Muscle layer of colon (tissue), 2 donors: ENCODE measurements at regions not wholly inside any gene's neighbourhood (a gene's known extent, or its start where the extent isn't known, plus 50 kb on each side); places are given as distances from the start of the nearest gene placed in this dataset.

Source experiments
- H3K27ac ChIP-seq: one replicate; pipeline ENCODE4 v1.7.0; 2013; ENCODE audit warnings: low read depth, mild to moderate bottlenecking, low read length, moderate library complexity
- H3K27me3 ChIP-seq, 2 donors: one replicate each; pipeline ENCODE4 v1.7.0; 2013; ENCODE audit warnings: low read length in 2 of 2, mild to moderate bottlenecking in 2 of 2; ENCODE audit not compliant: insufficient read depth in 2 of 2, control insufficient read depth in 1 of 2
- H3K36me3 ChIP-seq: one replicate; pipeline ENCODE4 v1.7.0; 2013; ENCODE audit warnings: mild to moderate bottlenecking, low read length; ENCODE audit not compliant: insufficient read depth
- H3K4me1 ChIP-seq: one replicate; pipeline ENCODE4 v1.7.0; 2013; ENCODE audit warnings: mild to moderate bottlenecking, low read length; ENCODE audit not compliant: insufficient read depth
- H3K4me3 ChIP-seq, 2 donors: one replicate each; pipeline ENCODE4 v1.7.0; 2013; ENCODE audit warnings: low read length in 2 of 2, low read depth in 1 of 2, mild to moderate bottlenecking in 1 of 2, moderate library complexity in 1 of 2
- H3K9ac ChIP-seq: one replicate; pipeline ENCODE4 v1.7.0; 2013; ENCODE audit warnings: low read length
- H3K9me3 ChIP-seq: one replicate; pipeline ENCODE4 v1.7.0; 2013; ENCODE audit warnings: mild to moderate bottlenecking, low read length
- donor health status: abdominal sarcoma.
- donor health status: Adenocarcinoma of cecum.

- no peaks in the 10 kb centered on the region for H3K36me3 ChIP-seq
These were observed 202.9 kb upstream of the JARID2 start for GRCh38 chr6:15042938-15043337.

GRCh38 chr6:15044146-15044882 is 201.6 kb upstream of the JARID2 start:
- H3K4me1 ChIP-seq = no peaks in the 10 kb centered on the region
- H3K27me3 ChIP-seq = no peaks in the 10 kb centered on the region
- no peaks in the 10 kb centered on the region for H3K36me3 ChIP-seq
- H3K4me3 ChIP-seq = no peak overlapping the region
- no peak overlapping the region for H3K9ac ChIP-seq
- H3K9me3 ChIP-seq = no peaks in the 10 kb centered on the region
- H3K27ac ChIP-seq = no peak overlapping the region

More at GRCh38 chr6:15042938-15043337, 202.9 kb upstream of the JARID2 start:
- Histone ChIP-seq H3K27ac (no peak overlapping the region), H3K4me1 (no peaks in the 10 kb centered on the region), H3K27me3 (no peaks in the 10 kb centered on the region), H3K9ac (no peak overlapping the region), H3K4me3 (no peak overlapping the region), H3K9me3 (no peaks in the 10 kb centered on the region)

- H3K9ac ChIP-seq = no peak overlapping the region
- no peaks in the 10 kb centered on the region for H3K36me3 ChIP-seq
- H3K27ac ChIP-seq = no peak overlapping the region
- H3K27me3 ChIP-seq = no peaks in the 10 kb centered on the region
- H3K4me1 ChIP-seq = no peaks in the 10 kb centered on the region
- H3K4me3 ChIP-seq = no peak overlapping the region
- H3K9me3 ChIP-seq = no peaks in the 10 kb centered on the region
These were observed 200.9 kb upstream of the JARID2 start for GRCh38 chr6:15044948-15045347.

DNA sequence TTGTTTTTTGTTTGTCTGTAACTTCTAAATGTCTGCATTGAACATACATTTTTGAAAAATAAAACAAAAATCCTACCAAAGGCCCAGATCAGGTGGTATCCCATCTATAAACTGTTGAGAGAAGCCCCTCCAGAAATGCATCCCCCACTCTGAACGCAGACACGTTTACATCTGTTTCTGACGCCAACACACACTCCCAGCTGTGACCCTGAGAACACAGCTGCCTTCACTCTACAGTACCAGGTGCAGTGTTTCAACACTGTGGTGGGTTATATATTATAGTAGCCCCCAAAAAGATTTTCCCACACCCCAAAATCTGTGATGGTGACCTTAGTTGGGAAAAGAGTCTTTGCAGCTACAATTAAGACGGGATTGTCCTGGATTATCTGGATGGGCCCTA is 199.1 kb upstream of the JARID2 start:
- Histone ChIP-seq H3K4me3 (no peak overlapping the region), H3K36me3 (no peaks in the 10 kb centered on the region), H3K4me1 (no peaks in the 10 kb centered on the region), H3K9ac (no peak overlapping the region), H3K9me3 (no peaks in the 10 kb centered on the region), H3K27ac (no peak overlapping the region), H3K27me3 (no peaks in the 10 kb centered on the region)

- Histone ChIP-seq H3K4me1 (no peaks in the 10 kb centered on the region), H3K27me3 (no peaks in the 10 kb centered on the region), H3K27ac (no peak overlapping the region), H3K36me3 (no peaks in the 10 kb centered on the region), H3K9me3 (no peaks in the 10 kb centered on the region), H3K4me3 (no peak overlapping the region), H3K9ac (no peak overlapping the region)
These were observed 197.5 kb upstream of the JARID2 start for GRCh38 chr6:15048367-15048766.

DNA sequence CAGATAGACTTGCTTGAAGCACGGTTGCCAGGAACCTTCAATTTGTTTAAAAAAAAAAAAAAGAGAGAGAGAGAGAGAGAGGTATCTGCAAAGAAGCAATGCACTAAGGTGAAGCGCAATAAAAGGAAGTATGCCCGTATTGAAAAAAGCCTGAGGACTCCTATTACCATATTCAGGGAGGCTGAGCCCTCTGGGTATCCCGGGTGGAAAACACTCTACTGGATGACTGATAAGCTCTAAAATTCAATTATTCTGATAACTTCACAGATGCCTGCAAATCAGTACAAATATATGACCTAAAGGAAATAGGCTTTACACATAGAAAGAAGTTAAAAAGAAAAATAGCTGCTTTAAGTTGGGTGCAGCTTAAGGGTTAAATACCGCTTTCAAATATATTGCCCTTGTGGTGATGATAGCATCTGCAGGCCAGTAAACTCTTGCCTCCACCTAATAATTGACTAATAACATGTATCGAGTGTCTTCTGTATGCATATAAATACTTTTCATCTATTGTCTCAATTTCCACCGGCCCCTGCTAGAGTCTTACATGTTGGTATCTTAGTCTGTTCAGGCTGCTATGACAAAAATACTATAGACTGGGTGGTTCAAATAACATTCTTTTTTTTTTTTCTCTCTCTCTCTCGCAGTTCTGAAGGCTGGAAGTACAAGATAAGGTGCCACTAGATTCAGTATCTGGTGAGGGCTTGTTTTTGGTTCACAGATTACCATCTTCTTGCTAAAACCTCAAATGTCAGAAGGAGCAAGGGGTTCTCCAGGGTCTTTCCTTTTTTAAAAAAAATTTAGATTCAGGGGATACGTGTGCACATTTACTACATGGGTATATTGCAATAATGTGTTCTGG is 187.4 kb upstream of the JARID2 start:
- Histone ChIP-seq H3K4me3 (no peak overlapping the region), H3K9me3 (no peaks in the 10 kb centered on the region), H3K9ac (no peak overlapping the region), H3K4me1 (no peaks in the 10 kb centered on the region), H3K27me3 (no peaks in the 10 kb centered on the region), H3K36me3 (no peaks in the 10 kb centered on the region), H3K27ac (no peak overlapping the region)

- Histone ChIP-seq H3K27me3 (no peaks in the 10 kb centered on the region), H3K4me3 (no peak overlapping the region), H3K9me3 (no peaks in the 10 kb centered on the region), H3K9ac (no peak overlapping the region), H3K36me3 (no peaks in the 10 kb centered on the region), H3K27ac (no peak overlapping the region), H3K4me1 (no peaks in the 10 kb centered on the region)
These were observed 184.7 kb upstream of the JARID2 start for GRCh38 chr6:15061180-15061641.

- Histone ChIP-seq H3K27me3 (no peaks in the 10 kb centered on the region), H3K27ac (no peak overlapping the region), H3K9ac (no peak overlapping the region), H3K36me3 (no peaks in the 10 kb centered on the region), H3K4me3 (no peak overlapping the region), H3K4me1 (no peaks in the 10 kb centered on the region), H3K9me3 (no peaks in the 10 kb centered on the region)
These were observed 183.9 kb upstream of the JARID2 start for GRCh38 chr6:15061908-15062515.

- H3K9me3 ChIP-seq = no peaks in the 10 kb centered on the region
- H3K4me3 ChIP-seq = no peak overlapping the region
- no peak overlapping the region for H3K27ac ChIP-seq
- H3K36me3 ChIP-seq = no peaks in the 10 kb centered on the region
- H3K4me1 ChIP-seq = no peaks in the 10 kb centered on the region
- H3K27me3 ChIP-seq = no peaks in the 10 kb centered on the region
- H3K9ac ChIP-seq = no peak overlapping the region
These were observed 183.2 kb upstream of the JARID2 start for GRCh38 chr6:15062516-15063252.

DNA sequence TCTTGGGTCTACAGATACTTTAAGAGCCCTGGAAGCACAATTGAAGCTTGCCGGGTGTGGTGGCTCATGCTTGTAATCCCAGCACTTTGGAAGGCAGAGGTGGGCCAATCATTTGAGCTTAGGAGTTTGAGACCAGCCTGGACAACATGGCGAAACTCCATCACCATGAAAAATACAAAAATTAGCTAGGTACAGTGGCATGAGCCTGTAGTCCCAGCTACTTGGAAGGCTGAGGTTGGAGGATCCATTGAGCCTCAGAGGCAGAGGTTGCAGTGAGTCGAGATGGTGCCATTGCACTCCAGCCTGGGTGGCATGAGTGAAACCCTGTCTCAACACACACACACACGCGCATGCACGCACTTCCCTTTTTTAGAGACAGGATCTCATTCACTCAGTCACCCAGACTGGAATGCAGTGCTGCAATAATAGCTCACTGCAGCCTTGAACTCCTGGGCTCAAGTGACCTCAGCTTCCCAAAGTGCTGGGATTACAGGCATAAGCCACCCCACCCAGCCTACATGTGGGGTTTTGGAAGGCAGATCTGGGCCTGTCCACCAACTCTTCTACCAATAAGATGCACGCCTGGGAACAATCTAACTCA is 182.5 kb upstream of the JARID2 start:
- H3K27ac ChIP-seq = no peak overlapping the region
- H3K9me3 ChIP-seq = no peaks in the 10 kb centered on the region
- H3K4me3 ChIP-seq = no peak overlapping the region
- no peaks in the 10 kb centered on the region for H3K36me3 ChIP-seq
- H3K27me3 ChIP-seq = no peaks in the 10 kb centered on the region
- no peak overlapping the region for H3K9ac ChIP-seq
- no peaks in the 10 kb centered on the region for H3K4me1 ChIP-seq
